ENCODE measurements at regions not wholly inside any gene's neighbourhood (a gene's known extent, or its start where the extent isn't known, plus 50 kb on each side); places are given as distances from the start of the nearest gene placed in this dataset.
"Not testable (repeated sequence)": the region's sequence is repeated elsewhere in the genome, so short reads cannot be mapped to it uniquely, and the experiment has no call there.

DNA sequence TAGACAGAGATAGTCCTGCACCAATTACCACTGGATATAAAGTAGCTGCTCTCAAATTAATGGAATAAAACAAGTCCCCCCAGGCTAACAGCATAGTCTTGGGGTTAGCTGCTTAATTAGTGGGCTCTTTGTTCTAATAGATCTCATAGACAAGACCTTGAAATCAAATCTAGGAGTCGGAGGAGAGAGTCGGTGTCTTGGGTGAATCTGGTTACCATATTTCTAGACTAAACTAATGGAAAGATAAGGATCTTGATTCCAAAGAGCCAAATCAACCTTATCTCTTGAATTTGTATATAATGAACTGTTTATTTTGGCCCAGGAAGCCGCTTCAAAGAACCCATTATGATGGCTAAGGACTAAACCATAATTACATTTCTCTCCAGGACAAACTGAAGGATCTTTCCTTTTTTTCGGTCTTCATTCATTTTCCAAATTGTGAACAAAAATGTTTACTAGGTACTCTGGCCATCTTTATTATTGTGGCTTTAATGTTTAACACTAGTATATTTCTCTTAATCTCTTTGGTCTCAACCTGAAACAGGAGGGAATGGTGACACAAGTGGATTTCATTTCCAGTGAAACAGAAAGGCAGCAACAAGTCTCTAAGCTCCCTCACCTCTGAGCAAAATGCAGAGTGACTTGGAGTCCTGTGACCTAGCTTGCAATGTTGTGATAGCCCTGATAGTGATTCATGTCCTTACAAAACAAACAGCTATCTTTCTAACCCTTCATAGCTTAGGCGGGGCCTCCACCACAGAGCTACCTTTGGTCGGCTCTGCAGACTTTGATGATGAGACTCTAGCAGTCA is 137.9 kb upstream of the PARD3B start:
- ATAC-seq (ENCODE audit: low FRiP score) (no peak), DNase-seq (ENCODE audit: low spot score) (no peak)
- TF ChIP-seq, protein P1, sequence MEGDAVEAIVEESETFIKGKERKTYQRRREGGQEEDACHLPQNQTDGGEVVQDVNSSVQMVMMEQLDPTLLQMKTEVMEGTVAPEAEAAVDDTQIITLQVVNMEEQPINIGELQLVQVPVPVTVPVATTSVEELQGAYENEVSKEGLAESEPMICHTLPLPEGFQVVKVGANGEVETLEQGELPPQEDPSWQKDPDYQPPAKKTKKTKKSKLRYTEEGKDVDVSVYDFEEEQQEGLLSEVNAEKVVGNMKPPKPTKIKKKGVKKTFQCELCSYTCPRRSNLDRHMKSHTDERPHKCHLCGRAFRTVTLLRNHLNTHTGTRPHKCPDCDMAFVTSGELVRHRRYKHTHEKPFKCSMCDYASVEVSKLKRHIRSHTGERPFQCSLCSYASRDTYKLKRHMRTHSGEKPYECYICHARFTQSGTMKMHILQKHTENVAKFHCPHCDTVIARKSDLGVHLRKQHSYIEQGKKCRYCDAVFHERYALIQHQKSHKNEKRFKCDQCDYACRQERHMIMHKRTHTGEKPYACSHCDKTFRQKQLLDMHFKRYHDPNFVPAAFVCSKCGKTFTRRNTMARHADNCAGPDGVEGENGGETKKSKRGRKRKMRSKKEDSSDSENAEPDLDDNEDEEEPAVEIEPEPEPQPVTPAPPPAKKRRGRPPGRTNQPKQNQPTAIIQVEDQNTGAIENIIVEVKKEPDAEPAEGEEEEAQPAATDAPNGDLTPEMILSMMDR (IDR thresholded peaks at IDR 0.05) = no peak

DNA sequence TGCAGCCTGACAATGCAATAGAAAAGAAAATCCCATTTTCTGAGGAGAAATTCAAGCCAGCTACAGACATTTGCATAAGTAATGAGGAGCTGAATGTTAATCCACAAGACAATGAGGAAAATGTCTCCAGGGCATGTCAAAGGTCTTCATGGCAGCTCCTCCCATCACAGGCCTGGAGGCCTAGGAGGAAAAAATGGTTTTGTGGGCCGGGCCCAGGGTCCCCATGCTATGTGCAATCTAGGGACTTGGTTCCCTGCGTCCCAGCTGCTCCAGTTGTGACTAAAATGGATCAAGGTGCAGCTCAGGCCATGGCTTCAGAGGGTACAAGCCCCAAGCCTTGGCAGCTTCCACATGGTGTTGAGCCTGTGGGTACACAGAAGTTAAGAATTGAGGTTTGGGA is 132.5 kb upstream of the PARD3B start:
- not testable (repeated sequence) for ATAC-seq (ENCODE audit: low FRiP score); DNase-seq (ENCODE audit: low spot score)

DNA sequence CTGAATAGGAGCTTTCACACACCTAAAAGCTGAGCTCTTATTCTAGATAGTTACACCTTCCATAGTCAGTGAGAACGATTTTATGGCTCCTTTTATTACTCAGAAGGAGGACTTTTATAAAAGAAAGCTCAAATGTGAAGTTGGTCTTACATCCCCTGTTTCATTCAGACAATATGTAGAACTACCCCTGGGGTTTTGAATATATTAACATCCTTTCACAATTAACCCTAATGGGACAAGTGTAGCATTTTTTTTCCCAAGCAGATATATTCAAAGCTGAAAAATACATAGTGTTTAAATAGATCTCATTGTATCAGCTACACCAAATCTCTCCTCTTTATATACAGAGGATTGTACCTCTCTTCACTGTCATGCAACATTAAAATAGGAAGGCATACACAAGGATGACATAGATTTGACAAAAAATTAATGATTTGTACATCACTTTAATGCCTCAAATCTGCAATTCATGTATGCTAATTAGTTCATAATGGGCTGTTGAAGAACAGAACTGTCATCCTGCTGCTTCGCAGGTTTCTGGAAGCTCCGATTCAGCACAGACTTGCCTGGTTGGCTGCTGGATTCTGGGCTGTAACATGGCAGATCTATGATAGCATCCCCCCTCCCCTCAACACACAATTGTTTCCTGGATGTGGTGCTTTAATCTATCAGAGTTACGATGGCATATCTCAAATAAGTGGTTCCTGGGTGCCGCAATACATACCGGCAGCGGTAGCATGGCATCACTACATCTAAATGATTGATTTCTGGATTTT is 129.7 kb upstream of the PARD3B start:
- no peak for DNase-seq (ENCODE audit: low spot score)
- TF ChIP-seq, protein P1 (IDR thresholded peaks at IDR 0.05) = no peak
- no peak for ATAC-seq (ENCODE audit: low FRiP score)

DNA sequence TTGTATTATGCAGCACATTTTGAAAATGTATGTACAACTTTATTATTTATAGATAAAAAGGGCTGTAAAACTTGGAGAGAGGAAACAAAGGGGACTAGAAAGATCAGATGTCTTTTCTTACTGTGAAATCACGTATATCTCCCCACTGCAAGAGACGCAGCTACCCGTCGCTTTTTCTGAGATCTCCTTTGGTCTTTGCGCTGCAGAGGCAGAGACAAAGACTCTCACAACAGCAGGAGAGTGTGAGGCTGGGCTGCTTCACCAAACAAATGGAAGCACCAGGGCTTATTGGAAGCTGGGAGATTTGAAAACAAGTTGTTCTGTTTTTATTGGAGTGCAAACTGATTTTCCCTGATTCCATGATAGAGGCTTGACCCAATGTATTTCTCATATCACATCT is 129.0 kb upstream of the PARD3B start:
- ATAC-seq (ENCODE audit: low FRiP score) = no peak
- TF ChIP-seq, protein P1 (IDR thresholded peaks at IDR 0.05) = no peak
- DNase-seq (ENCODE audit: low spot score) = no peak

DNA sequence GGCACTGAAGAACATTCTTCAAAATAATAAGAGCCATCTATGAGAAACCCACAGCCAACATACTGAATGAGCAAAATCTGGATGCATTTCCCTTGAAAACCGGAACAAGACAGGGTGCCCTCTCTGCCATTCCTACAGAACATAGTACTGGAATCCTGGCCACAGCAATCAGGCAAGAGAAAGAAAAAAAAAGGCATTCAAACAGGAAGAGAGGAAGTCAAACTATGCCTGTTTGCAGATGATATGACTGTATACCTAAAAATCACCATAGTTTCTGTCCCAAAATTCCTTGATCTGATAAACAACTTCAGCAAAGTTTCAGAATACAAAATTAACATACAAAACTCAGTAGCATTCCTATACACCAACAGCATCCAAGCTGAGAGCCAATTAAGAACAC is 119.5 kb upstream of the PARD3B start:
- TF ChIP-seq, protein P1 (IDR thresholded peaks at IDR 0.05) = no peak
- no peak for DNase-seq (ENCODE audit: low spot score)
- no peak for ATAC-seq (ENCODE audit: low FRiP score)

DNA sequence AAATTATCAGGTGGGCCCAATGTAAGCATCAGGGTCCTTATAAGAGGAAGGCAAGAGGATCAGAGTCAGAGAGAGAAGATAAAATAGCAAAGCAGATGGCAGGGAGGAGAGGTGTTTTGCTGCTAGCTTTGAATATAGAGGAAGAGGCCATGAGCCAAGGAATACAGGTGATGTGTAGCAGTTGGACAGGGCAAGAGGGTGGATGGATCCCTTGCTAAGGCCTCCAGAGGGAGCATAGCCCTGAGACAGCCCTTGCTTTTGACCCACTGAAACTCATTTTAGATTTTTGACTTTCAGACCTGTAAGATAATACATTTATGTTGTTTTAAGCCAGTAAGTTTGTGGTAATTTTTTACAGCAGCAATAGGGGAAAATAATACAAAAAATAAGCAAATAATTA is 116.6 kb upstream of the PARD3B start:
- DNase-seq (ENCODE audit: low spot score) (no peak), ATAC-seq (ENCODE audit: low FRiP score) (no peak)
- TF ChIP-seq, protein P1 (IDR thresholded peaks at IDR 0.05) = no peak

DNA sequence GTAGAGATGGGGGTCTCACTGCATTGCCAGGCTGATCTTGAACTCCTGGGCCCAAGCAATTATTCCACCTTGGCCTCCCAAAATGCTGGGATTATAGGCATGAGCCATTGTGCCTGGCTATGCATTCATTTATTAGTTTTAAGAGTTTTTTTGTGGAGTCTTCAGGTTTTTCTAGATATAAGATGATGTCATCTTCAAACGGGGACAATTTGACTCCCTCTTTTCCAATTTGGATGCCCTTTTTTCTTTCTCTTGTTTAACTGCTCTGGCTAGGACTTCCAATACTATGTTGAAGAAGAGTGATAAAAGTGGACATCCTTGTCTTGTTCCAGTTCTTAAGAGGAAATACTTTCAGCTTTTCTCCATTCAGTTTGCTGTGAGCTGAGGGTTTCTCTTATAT is 113.7 kb upstream of the PARD3B start:
- DNase-seq (ENCODE audit: low spot score) (no peak), ATAC-seq (ENCODE audit: low FRiP score) (no peak)
- TF ChIP-seq, protein P1 (IDR thresholded peaks at IDR 0.05) = no peak
